NCI-H748 (cell line): ENCODE measurements at regions not wholly inside any gene's neighbourhood (a gene's known extent, or its start where the extent isn't known, plus 50 kb on each side); places are given as distances from the start of the nearest gene placed in this dataset.

Experiments used
- DNase-seq: peaks from one replicate; lab custom pipeline; 2025; ENCODE audit not compliant: unreplicated experiment; lab: John Stamatoyannopoulos, UW

GRCh38 chr4:41865306-41865980 is 69.8 kb upstream of the TMEM33 start:
- DNase-seq = no peak

GRCh38 chr4:41859087-41859486 is 76.1 kb upstream of the TMEM33 start:
- no peak for DNase-seq

- DNase-seq = peak; percentile 15
These were observed 78.0 kb upstream of the TMEM33 start for GRCh38 chr4:41857226-41857641.

GRCh38 chr4:41856797-41857196 is 78.4 kb upstream of the TMEM33 start:
- DNase-seq = no peak

- DNase-seq = no peak
These were observed 81.3 kb upstream of the TMEM33 start for GRCh38 chr4:41853973-41854372.

- DNase-seq = no peak
These were observed 83.0 kb upstream of the TMEM33 start for GRCh38 chr4:41852229-41852628.

- DNase-seq = no peak
These were observed 83.6 kb upstream of the TMEM33 start for GRCh38 chr4:41851621-41852020.

GRCh38 chr4:41844327-41844726 is 90.9 kb upstream of the TMEM33 start:
- no peak for DNase-seq

- DNase-seq = no peak
These were observed 91.7 kb upstream of the PHOX2B start for GRCh38 chr4:41839916-41840854.

- no peak for DNase-seq
These were observed 90.1 kb upstream of the PHOX2B start for GRCh38 chr4:41838590-41838989.

- no peak for DNase-seq
These were observed 86.9 kb upstream of the PHOX2B start for GRCh38 chr4:41835321-41835995.

- DNase-seq = no peak
These were observed 84.4 kb upstream of the PHOX2B start for GRCh38 chr4:41832961-41833360.

- no peak for DNase-seq
These were observed 73.8 kb upstream of the PHOX2B start for GRCh38 chr4:41822325-41822724.

- no peak for DNase-seq
These were observed 71.9 kb upstream of the PHOX2B start for GRCh38 chr4:41820473-41820872.

GRCh38 chr4:41819621-41820020 is 71.1 kb upstream of the PHOX2B start:
- no peak for DNase-seq

- peak; percentile 21 for DNase-seq
These were observed 66.9 kb upstream of the PHOX2B start for GRCh38 chr4:41815473-41815872.

GRCh38 chr4:41814565-41814964 is 66.0 kb upstream of the PHOX2B start:
- no peak for DNase-seq

- DNase-seq = no peak
These were observed 58.3 kb upstream of the PHOX2B start for GRCh38 chr4:41806807-41807206.

- no peak for DNase-seq
These were observed 54.1 kb upstream of the PHOX2B start for GRCh38 chr4:41802590-41802989.

GRCh38 chr4:41799126-41799525 is 50.6 kb upstream of the PHOX2B start:
- DNase-seq = no peak
